ENCODE measurements at regions not wholly inside any gene's neighbourhood (a gene's known extent, or its start where the extent isn't known, plus 50 kb on each side); places are given as distances from the start of the nearest gene placed in this dataset.

DNA sequence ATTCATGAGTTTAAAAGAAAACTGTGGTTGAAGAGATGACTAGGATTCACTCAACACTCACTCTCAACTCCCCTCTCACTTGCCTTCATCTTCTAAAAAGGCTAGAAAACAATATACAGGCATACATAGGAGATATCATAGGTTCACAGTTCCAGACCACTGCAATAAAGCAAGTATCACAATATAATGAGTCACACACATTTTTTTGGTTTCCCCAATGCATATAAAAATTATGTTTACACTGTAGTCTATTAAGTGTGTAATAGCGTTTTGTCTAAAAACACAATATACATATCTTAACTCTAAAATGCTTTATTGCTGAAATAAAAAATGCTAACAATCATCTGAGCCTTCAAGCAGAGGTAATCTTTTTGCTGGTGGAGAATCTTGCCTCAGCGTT lies 104.9 kb upstream of the PDE1C start:
- DNase-seq (ENCODE audit: low read depth), result no peak
- no peak overlapping the region for H3K4me3 ChIP-seq (ENCODE audit: low read depth, low read length)
- TF ChIP-seq MYC (IDR thresholded peaks at IDR 0.05; ENCODE audit: low read depth, low read length) (no peak), POLR2A (IDR thresholded peaks at IDR 0.05; ENCODE audit: extremely low read depth, insufficient read length) (no peak)
- TF ChIP-seq, protein P1, sequence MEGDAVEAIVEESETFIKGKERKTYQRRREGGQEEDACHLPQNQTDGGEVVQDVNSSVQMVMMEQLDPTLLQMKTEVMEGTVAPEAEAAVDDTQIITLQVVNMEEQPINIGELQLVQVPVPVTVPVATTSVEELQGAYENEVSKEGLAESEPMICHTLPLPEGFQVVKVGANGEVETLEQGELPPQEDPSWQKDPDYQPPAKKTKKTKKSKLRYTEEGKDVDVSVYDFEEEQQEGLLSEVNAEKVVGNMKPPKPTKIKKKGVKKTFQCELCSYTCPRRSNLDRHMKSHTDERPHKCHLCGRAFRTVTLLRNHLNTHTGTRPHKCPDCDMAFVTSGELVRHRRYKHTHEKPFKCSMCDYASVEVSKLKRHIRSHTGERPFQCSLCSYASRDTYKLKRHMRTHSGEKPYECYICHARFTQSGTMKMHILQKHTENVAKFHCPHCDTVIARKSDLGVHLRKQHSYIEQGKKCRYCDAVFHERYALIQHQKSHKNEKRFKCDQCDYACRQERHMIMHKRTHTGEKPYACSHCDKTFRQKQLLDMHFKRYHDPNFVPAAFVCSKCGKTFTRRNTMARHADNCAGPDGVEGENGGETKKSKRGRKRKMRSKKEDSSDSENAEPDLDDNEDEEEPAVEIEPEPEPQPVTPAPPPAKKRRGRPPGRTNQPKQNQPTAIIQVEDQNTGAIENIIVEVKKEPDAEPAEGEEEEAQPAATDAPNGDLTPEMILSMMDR (IDR thresholded peaks at IDR 0.05; ENCODE audit: low read depth, low read length), result no peak
- TF ChIP-seq, protein P2, sequence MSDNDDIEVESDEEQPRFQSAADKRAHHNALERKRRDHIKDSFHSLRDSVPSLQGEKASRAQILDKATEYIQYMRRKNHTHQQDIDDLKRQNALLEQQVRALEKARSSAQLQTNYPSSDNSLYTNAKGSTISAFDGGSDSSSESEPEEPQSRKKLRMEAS (IDR thresholded peaks at IDR 0.05; ENCODE audit: low read depth, low read length), result no peak

DNA sequence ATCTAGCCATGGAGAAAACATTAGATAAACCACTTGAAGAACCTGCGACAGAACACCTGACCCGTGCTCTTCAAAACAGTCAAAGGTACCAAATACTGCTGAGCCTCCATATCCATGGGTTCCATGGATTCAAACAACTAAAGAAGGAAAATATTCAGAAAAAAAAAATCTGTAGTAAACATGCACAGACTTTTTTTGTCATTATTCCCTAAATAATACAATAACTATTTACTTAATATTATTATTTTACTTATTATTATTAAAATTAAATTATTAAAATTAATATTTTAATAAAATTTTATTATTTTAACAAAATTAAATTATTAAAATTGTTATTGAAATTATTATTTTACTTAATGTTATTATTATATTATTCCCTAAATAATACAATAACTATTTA lies 101.0 kb upstream of the PDE1C start:
- TF ChIP-seq POLR2A (IDR thresholded peaks at IDR 0.05; ENCODE audit: extremely low read depth, insufficient read length), result no peak
- TF ChIP-seq MYC (IDR thresholded peaks at IDR 0.05; ENCODE audit: low read depth, low read length), result no peak
- TF ChIP-seq, protein P1 (IDR thresholded peaks at IDR 0.05; ENCODE audit: low read depth, low read length), result no peak
- TF ChIP-seq, protein P2 (IDR thresholded peaks at IDR 0.05; ENCODE audit: low read depth, low read length), result no peak
- DNase-seq (ENCODE audit: low read depth), result no peak
- no peak overlapping the region for H3K4me3 ChIP-seq (ENCODE audit: low read depth, low read length)

DNA sequence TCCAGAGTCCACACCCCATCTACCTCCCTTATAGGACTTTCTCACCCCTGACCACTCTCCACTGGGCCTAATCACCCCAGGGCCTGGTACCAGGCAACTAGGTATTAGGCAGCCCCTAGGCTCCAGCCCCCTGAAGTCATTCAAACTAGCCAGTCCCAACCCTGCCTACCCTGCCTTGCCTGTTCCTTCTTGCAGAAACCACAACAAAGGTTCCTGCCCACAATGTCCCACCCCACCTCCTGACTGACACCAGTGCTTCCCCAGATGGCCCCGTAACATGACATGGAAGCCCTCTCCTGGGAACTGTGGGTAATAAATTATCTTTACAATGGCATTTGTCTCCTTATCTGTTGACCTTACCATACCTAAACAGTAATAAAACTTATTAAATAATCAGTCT lies 100.6 kb upstream of the PDE1C start:
- no peak overlapping the region for H3K4me3 ChIP-seq (ENCODE audit: low read depth, low read length)
- TF ChIP-seq, protein P2 (IDR thresholded peaks at IDR 0.05; ENCODE audit: low read depth, low read length), result no peak
- TF ChIP-seq, protein P1 (IDR thresholded peaks at IDR 0.05; ENCODE audit: low read depth, low read length), result no peak
- TF ChIP-seq MYC (IDR thresholded peaks at IDR 0.05; ENCODE audit: low read depth, low read length), result no peak
- no peak for TF ChIP-seq POLR2A (IDR thresholded peaks at IDR 0.05; ENCODE audit: extremely low read depth, insufficient read length)
- DNase-seq (ENCODE audit: low read depth), result peak; percentile 29

DNA sequence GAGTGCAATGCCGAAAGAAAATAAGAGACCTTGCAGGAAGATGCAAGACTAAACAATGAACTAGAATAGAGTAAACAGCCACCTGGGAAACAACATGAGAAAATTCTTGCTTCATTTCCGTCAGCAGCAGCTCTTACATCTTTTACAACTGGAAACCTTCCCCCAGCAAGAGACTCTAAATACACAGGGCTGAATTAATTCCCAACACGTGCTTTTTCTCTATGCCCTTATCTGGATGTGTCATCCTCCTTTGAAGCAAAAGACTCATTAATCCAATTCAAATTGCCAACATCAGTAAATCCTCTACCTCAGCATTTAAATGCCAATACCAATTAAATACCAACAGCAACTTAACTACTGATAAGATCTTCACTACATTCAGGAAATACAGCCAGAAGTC lies 99.0 kb upstream of the PDE1C start:
- no peak overlapping the region for H3K4me3 ChIP-seq (ENCODE audit: low read depth, low read length)
- TF ChIP-seq POLR2A (IDR thresholded peaks at IDR 0.05; ENCODE audit: extremely low read depth, insufficient read length) (no peak), MYC (IDR thresholded peaks at IDR 0.05; ENCODE audit: low read depth, low read length) (no peak)
- TF ChIP-seq, protein P1 (IDR thresholded peaks at IDR 0.05; ENCODE audit: low read depth, low read length), result no peak
- TF ChIP-seq, protein P2 (IDR thresholded peaks at IDR 0.05; ENCODE audit: low read depth, low read length), result no peak
- DNase-seq (ENCODE audit: low read depth), result no peak

DNA sequence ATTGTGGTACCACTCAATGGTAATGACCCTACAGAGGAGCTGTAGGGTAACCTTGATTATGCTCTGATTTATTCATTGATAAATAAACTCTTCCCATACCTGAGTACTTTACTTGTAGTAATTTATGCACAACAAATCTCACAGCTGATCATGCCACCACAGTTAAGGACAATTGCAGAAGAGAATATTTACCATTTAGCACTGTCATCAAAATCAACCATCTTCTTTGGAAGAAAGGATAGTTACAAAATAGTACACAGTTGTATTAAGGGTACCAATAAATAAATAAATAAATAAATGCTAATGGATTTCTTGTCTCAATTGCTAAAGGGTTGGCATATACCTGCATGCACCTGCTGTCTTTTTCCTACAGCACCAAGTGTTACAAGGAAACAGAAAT lies 97.6 kb upstream of the PDE1C start:
- no peak for DNase-seq (ENCODE audit: low read depth)
- TF ChIP-seq, protein P2 (IDR thresholded peaks at IDR 0.05; ENCODE audit: low read depth, low read length), result no peak
- TF ChIP-seq POLR2A (IDR thresholded peaks at IDR 0.05; ENCODE audit: extremely low read depth, insufficient read length) (no peak), MYC (IDR thresholded peaks at IDR 0.05; ENCODE audit: low read depth, low read length) (no peak)
- TF ChIP-seq, protein P1 (IDR thresholded peaks at IDR 0.05; ENCODE audit: low read depth, low read length), result no peak

DNA sequence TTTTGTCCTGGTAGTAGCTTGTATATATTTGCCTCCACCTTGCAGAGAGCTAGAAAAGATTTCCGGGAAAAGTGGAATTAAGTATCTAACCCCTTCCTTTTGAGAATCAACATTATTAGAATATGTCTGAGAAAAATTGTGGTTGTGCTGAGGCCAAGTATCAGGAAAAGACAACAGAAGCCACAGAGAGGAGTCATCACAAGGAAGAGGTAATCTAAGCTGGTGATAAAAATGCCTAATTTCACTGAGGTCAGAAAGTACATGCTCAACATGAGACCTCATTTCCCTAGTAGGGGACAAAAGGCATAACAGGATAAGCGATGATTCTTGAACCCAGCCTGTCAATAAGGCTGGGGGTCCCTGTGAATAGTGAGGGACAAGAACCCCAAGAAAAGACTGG lies 97.0 kb upstream of the PDE1C start:
- H3K4me3 ChIP-seq (ENCODE audit: low read depth, low read length), result no peak overlapping the region
- TF ChIP-seq POLR2A (IDR thresholded peaks at IDR 0.05; ENCODE audit: extremely low read depth, insufficient read length), result no peak
- TF ChIP-seq, protein P2 (IDR thresholded peaks at IDR 0.05; ENCODE audit: low read depth, low read length), result no peak
- TF ChIP-seq MYC (IDR thresholded peaks at IDR 0.05; ENCODE audit: low read depth, low read length), result no peak
- TF ChIP-seq, protein P1 (IDR thresholded peaks at IDR 0.05; ENCODE audit: low read depth, low read length), result no peak
- DNase-seq (ENCODE audit: low read depth), result no peak

More for the DNA sequence above, 97.6 kb upstream of the PDE1C start:
- H3K4me3 ChIP-seq (ENCODE audit: low read depth, low read length), result no peak overlapping the region
